Spleen (tissue), 11 donors: ENCODE measurements at regions not wholly inside any gene's neighbourhood (a gene's known extent, or its start where the extent isn't known, plus 50 kb on each side); places are given as distances from the start of the nearest gene placed in this dataset.

ENCODE experiments used
- DNase-seq: peaks from one replicate; pipeline ENCODE4 v3.0.0-alpha.2; 2020
- H3K27ac ChIP-seq, 8 donors: fragments of 200-600 bp; sonication (generic) in 7 of 8; 1 replicate in 4 of 8; 2 replicates in 4 of 8; pipeline versions ENCODE4 v1.5.0 to v1.8.0; 2016 to 2021; ENCODE audit warnings: inconsistent platforms in 4 of 8, mild to moderate bottlenecking in 4 of 8, moderate library complexity in 1 of 8
- H3K27me3 ChIP-seq, 7 donors: fragments of 200-600 bp; sonication (generic) in 6 of 7; replicated peaks in 1 of 7; 1 replicate in 4 of 7; 2 replicates in 3 of 7; pipeline versions ENCODE4 v1.5.0 to v1.8.0; 2016 to 2021; ENCODE audit warnings: inconsistent platforms in 3 of 7, mild to moderate bottlenecking in 1 of 7
- H3K36me3 ChIP-seq, 6 donors: fragments of 200-600 bp; sonication (generic) in 5 of 6; 1 replicate in 4 of 6; 2 replicates in 2 of 6; pipeline versions ENCODE4 v1.5.0 to v1.8.0; 2016 to 2021; ENCODE audit warnings: inconsistent platforms in 2 of 6
- H3K4me1 ChIP-seq, 6 donors: fragments of 200-600 bp; sonication (generic) in 5 of 6; 1 replicate in 3 of 6; 2 replicates in 3 of 6; pipeline versions ENCODE4 v1.5.0 to v1.8.0; 2016 to 2021; ENCODE audit warnings: inconsistent platforms in 3 of 6
- H3K4me3 ChIP-seq, 8 donors: fragments of 200-600 bp; sonication (generic) in 7 of 8; 1 replicate in 4 of 8; 2 replicates in 4 of 8; pipeline versions ENCODE4 v1.5.0 to v1.8.0; 2016 to 2021; ENCODE audit warnings: inconsistent platforms in 4 of 8, mild to moderate bottlenecking in 4 of 8, moderate library complexity in 2 of 8
- H3K9me3 ChIP-seq, 8 donors: fragments of 200-600 bp; sonication (generic) in 7 of 8; 1 replicate in 4 of 8; 2 replicates in 4 of 8; pipeline versions ENCODE4 v1.5.0 to v1.8.0; 2016 to 2021; ENCODE audit warnings: inconsistent platforms in 4 of 8
- POLR2A ChIP-seq, 3 donors: fragments of 450-650 bp; IDR thresholded peaks; one replicate each; pipeline ENCODE4 v1.5.1; 2017; ENCODE audit warnings: antibody characterized with exemption in 3 of 3, mild to moderate bottlenecking in 1 of 3
- POLR2AphosphoS5 ChIP-seq, 3 donors: sonication (generic); formaldehyde crosslinking; IDR thresholded peaks; one replicate each; pipeline ENCODE4 v1.5.1; 2017; ENCODE audit warnings: antibody characterized with exemption in 3 of 3
- WGBS, 5 donors: extraction: QIAGEN DNeasy Blood & Tissue Kit in 3 of 5; methylation state at CpG; one replicate each; pipeline versions ENCODE4 v1.1.5 to v1.1.7; 2013 to 2018; 5-methylcytosine and 5-hydroxymethylcytosine counted together
- intact Hi-C: fragments of 100-400 bp; cut with DNase I; formaldehyde crosslinking; loops from one replicate; pipeline ENCODE4 v1.15.0; 2023; ENCODE audit warnings: low total_unique reads
- TF ChIP-seq, protein P1 (sequence below), 11 experiments: fragments of 200-600 bp in 7 of 11; fragments of 450-650 bp in 4 of 11; sonication (generic) in 4 of 11; IDR thresholded peaks in 8 of 11; conservative IDR thresholded peaks in 3 of 11; 1 replicate in 7 of 11; 2 replicates in 4 of 11; pipeline versions ENCODE4 v1.4.0 to v1.8.0; 2016 to 2021; ENCODE audit warnings: antibody characterized with exemption in 11 of 11, inconsistent platforms in 4 of 11, mild to moderate bottlenecking in 1 of 11
- donor health status: healthy with polysubstance abuse.
- donor health status: DM: no; HTN: no; CAD: no; lungs with moderate emphysema.
- donor health status: DM: no; HTN: no; CAD: no.
- donor health status: Bipolar disorder and iron deficiency.
- donor health status: healthy.
- donor health status: DM: no; HTN: no; CAD: no.
- donor health status: DM: yes; HTN: yes; CAD: no.

DNA sequence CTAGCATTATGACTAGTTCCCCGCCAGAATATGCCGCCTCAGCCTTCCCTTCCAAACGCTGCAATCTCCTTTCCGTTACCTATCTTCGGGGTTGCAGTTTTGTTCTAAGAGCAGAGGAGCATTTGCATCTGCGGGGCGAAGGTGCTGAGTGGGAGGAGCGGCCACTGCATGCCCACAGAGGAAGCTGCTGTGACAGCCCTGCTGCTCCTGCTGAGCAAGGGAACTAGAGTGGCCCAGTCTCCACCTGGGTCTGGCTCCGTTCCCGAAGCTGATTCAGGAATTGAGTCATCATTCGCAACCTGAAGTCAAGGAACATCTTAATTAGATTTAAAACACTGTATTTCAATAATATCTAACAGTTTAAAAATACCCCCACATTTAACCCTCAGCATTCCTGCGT, 98.2 kb upstream of the TJP1 start:
- WGBS, 5 donors = 60 to 68% (median 63%) methylated on average over 12 of the region's 12 CpGs
- Histone ChIP-seq H3K4me3 (no peak overlapping the region), H3K27me3 (peaks cover 0 to 39% (median 0%) of the 10 kb centered on the region in 7 donors), H3K9me3 (no peaks in the 10 kb centered on the region), H3K27ac (no peak overlapping the region), H3K4me1 (peaks cover 0 to 11% (median 0%) of the 10 kb centered on the region in 6 donors), H3K36me3 (no peaks in the 10 kb centered on the region)
- no peak for DNase-seq
- intact Hi-C loops = no loop called here
- no peak for TF ChIP-seq POLR2A (IDR thresholded peaks at IDR 0.05)
- TF ChIP-seq POLR2AphosphoS5 (IDR thresholded peaks at IDR 0.05) = no peak
- TF ChIP-seq, protein P1, sequence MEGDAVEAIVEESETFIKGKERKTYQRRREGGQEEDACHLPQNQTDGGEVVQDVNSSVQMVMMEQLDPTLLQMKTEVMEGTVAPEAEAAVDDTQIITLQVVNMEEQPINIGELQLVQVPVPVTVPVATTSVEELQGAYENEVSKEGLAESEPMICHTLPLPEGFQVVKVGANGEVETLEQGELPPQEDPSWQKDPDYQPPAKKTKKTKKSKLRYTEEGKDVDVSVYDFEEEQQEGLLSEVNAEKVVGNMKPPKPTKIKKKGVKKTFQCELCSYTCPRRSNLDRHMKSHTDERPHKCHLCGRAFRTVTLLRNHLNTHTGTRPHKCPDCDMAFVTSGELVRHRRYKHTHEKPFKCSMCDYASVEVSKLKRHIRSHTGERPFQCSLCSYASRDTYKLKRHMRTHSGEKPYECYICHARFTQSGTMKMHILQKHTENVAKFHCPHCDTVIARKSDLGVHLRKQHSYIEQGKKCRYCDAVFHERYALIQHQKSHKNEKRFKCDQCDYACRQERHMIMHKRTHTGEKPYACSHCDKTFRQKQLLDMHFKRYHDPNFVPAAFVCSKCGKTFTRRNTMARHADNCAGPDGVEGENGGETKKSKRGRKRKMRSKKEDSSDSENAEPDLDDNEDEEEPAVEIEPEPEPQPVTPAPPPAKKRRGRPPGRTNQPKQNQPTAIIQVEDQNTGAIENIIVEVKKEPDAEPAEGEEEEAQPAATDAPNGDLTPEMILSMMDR (IDR thresholded peaks at IDR 0.05 in 8 of 11, conservative IDR thresholded peaks at IDR 0.05 in 3 of 11) = no peak

DNA sequence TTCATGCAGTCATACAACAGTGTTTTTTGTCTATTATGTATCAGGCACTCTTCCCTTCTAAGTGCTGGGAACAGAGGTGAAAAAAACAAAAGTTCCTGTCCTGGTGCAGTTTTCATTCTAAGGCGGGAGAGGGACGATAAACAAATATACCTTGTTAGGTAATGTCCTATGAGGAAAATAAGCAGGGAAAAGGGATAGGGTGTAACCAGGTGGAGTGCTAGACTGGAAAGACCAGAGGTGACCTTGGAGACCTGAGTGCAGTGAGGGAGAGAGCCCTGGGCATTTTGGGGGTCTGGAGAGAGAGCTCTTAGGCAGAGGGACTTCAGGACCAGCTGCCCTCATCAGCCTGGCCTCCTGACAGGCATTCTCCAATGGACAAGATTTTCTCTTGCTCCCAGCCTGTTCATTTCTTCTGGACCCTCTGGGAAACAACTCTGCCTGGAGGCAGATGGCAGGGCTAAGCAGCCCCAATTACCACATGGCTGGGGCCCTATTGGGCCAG, 97.2 kb upstream of the TJP1 start:
- Histone ChIP-seq H3K4me3 (no peak overlapping the region), H3K4me1 (peaks cover 0 to under 1% (median 0%) of the 10 kb centered on the region in 6 donors), H3K27ac (no peak overlapping the region), H3K36me3 (no peaks in the 10 kb centered on the region), H3K27me3 (peaks cover 0 to 30% (median 0%) of the 10 kb centered on the region in 7 donors), H3K9me3 (no peaks in the 10 kb centered on the region)
- no peak for DNase-seq
- TF ChIP-seq POLR2A (IDR thresholded peaks at IDR 0.05) = no peak
- no peak for TF ChIP-seq POLR2AphosphoS5 (IDR thresholded peaks at IDR 0.05)
- TF ChIP-seq, protein P1 (IDR thresholded peaks at IDR 0.05 in 8 of 11, conservative IDR thresholded peaks at IDR 0.05 in 3 of 11) = no peak
- WGBS, 5 donors = 87 to 98% (median 89%) methylated on average over 2 of the region's 2 CpGs
- intact Hi-C loops = loop anchor here (10.0 kb wide), 1 partner anchor 85 kb away; no protein-coding TSS in a partner anchor

DNA sequence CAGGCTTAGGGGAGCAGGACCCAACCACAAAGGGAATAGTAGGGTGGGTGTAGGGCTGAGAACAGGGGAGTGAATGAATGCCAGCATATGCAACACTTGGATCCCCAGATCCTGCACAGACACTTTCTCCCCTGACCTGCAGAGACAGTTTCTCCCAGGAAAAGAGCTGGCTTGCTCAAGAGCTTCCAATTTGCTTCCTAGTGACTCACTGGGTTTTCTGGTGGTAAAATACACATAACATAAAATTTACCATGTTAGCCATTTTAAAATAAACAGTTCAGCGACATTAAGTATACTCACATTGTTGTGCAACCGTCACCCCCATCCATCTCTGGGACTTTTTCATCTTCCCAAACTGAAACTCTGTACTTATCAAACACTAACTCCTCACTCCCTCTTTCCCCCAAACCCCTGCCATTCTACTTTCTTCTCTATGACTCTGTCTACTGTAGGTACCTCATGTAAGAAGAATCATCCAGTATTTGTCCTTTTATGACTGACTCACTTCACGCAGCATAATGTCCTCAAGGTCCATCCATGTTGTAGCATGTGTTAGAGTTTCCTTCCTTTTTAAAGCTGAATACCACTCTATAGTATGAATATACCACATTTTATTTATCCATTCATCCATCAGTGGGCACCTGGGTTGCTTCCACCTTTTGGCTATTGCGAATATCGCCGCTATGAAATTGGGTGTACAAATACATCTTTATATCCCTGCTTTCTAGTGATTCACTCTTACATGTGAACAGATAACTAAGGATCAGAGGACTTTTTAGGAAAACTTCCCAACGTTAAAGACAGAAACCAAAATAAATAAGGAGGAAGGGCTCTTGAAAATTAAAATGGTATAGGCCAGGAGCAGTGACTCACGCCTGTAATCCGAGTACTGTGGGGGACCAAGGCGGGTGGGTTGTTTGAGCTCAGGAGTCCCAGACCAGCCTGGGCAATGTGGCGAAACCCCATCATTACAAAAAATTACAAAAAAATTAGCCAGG, 95.6 kb upstream of the TJP1 start:
- intact Hi-C loops = loop anchor here (10.0 kb wide), 1 partner anchor 83 kb away; no protein-coding TSS in a partner anchor
- H3K36me3 ChIP-seq = no peaks in the 10 kb centered on the region
- no peak for TF ChIP-seq POLR2AphosphoS5 (IDR thresholded peaks at IDR 0.05)
- no peak for DNase-seq
- WGBS, 5 donors = 88 to 91% (median 89%) methylated on average over 11 of the region's 11 CpGs
- no peaks in the 10 kb centered on the region for H3K4me1 ChIP-seq
- peaks cover 0 to 25% (median 0%) of the 10 kb centered on the region in 7 donors for H3K27me3 ChIP-seq
- no peak overlapping the region for H3K4me3 ChIP-seq
- no peak overlapping the region for H3K27ac ChIP-seq
- no peaks in the 10 kb centered on the region for H3K9me3 ChIP-seq

DNA sequence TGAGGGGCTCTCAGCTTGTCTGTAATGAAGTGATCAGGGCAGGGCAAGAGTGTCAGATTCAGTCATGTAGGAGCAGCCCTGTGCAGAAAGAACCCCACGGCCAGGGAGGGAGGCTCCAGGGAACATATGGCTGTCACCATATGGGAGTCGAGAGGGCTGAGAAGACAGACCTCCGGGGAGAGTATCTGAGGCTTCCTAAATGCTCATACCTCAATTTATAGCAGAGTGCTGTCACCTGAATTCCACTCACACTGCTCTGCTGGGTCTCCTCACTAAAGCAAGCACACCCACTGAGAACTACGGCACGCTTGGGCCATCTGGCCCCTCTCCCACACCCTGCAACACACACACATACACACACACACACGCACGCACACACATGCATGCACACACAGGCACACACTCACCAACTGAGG, 92.3 kb upstream of the TJP1 start:
- intact Hi-C loops = loop anchor here (10.0 kb wide), 1 partner anchor 80 kb away; no protein-coding TSS in a partner anchor
- TF ChIP-seq, protein P1 (IDR thresholded peaks at IDR 0.05 in 8 of 11, conservative IDR thresholded peaks at IDR 0.05 in 3 of 11) = no peak
- Histone ChIP-seq H3K9me3 (peaks cover 0 to 20% (median 14%) of the 10 kb centered on the region in 8 donors), H3K27me3 (peaks cover 0 to 5% (median 0%) of the 10 kb centered on the region in 7 donors), H3K4me1 (no peaks in the 10 kb centered on the region), H3K4me3 (no peak overlapping the region), H3K36me3 (no peaks in the 10 kb centered on the region), H3K27ac (no peak overlapping the region)
- 61 to 67% (median 65%) methylated on average over 7 of the region's 7 CpGs for WGBS, 5 donors
- DNase-seq = no peak
